Iris pigment epithelial cell (primary cell): ENCODE measurements at regions not wholly inside any gene's neighbourhood (a gene's known extent, or its start where the extent isn't known, plus 50 kb on each side); places are given as distances from the start of the nearest gene placed in this dataset.
A peak's percentile ranks its signal among the peaks of the same experiment; 100 is the strongest.
"Not testable (repeated sequence)": the region's sequence is repeated elsewhere in the genome, so short reads cannot be mapped to it uniquely, and the experiment has no call there.

Experiments
- DNase-seq: peaks from one replicate; pipeline ENCODE4 v3.0.0-alpha.2; 2011; ENCODE audit warnings: low read depth

GRCh38 chr2:190005513-190005912 is 57.0 kb downstream of the MSTN start:
- DNase-seq = no peak

DNA sequence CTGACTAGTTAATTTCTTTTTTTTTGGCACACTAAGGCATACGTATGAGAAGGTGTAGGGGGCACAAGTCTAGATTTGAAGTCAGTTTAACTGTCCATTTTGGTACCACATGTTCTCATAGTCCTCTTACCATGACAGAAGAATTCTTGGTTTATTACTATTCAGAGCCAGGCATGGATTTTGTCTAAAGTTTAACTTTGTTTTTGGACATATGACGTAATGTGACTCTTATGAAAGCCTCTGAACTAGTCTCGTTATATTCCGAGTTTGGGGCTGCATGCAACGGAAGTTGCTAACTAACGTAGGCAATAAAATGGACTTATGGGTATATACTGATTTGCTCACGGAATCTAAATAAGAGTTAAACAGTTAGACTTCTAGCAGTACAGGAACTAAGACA is 62.9 kb downstream of the MSTN start:
- no peak for DNase-seq

GRCh38 chr2:189998665-189999064 is 63.9 kb downstream of the MSTN start:
- not testable (repeated sequence) for DNase-seq

GRCh38 chr2:189997016-189997415 is 65.5 kb downstream of the MSTN start:
- peak; percentile 3 for DNase-seq

- no peak for DNase-seq
Observed at GRCh38 chr2:189995679-189996078, 66.8 kb downstream of the MSTN start.

- peak; percentile 1 for DNase-seq
Observed at GRCh38 chr2:189982780-189983394, 79.6 kb downstream of the MSTN start.

- DNase-seq = no peak
Observed at GRCh38 chr2:189982087-189982486, 80.4 kb downstream of the MSTN start.

DNA sequence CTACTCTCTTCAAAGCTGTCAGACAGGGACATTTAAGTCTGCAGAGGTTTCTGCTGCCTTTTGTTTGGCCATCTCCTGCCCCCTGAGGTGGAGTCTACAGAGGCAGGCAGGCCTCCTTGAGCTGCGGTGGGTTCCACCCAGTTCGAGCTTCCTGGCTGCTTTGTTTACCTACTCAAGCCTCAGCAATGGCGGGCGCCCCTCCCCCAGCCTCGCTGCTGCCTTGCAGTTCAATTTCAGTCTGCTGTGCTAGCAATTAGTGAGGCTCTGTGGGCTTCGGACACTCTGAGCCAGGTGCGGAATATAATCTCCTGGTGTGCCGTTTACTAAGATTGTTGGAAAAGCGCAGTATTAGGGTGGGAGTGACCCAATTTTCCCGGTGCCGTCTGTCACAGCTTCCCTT is 86.0 kb downstream of the MSTN start:
- not testable (repeated sequence) for DNase-seq

DNA sequence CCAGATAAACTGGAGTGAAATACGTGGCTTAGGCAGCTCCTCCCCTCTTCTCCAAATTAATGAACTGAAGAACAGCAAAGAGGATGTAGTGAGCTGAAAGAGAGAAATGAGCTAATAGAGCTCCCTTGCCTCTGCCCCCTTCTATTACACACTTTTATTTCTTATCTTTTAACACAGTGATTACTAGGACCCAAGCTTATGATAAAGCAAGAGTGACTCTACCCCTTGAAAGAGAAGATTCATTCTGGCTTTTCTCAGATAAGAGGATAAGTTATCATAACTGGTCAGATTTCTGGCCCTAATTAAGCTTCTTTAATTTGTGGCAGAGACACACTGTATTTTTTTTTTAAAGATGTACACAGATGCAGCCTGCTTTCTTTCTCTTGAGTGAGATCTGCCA is 102.2 kb downstream of the MSTN start:
- no peak for DNase-seq

- DNase-seq = no peak
Observed at GRCh38 chr2:189959450-189959849, 103.1 kb downstream of the MSTN start.

DNA sequence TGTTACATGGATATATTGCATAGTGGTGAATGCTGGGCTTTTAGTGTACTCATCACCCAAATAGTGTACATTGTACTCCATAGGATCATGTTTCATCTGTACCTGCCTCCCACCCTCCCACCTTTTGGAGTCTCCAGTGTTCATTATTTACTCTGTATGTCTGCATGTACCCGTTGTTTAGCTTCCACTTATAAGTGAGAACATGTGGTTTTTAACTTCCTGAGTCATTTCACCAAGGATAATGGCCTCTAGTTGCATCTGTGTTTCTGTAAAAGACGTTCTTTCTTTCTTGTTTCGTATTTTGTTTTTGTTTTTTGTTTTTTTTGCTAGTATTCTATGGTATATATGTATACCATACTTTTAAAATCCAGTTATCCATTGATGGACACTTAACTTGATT is 107.5 kb downstream of the MSTN start:
- DNase-seq = no peak

- no peak for DNase-seq
Observed at GRCh38 chr2:189952536-189953109, 109.9 kb downstream of the MSTN start.

DNA sequence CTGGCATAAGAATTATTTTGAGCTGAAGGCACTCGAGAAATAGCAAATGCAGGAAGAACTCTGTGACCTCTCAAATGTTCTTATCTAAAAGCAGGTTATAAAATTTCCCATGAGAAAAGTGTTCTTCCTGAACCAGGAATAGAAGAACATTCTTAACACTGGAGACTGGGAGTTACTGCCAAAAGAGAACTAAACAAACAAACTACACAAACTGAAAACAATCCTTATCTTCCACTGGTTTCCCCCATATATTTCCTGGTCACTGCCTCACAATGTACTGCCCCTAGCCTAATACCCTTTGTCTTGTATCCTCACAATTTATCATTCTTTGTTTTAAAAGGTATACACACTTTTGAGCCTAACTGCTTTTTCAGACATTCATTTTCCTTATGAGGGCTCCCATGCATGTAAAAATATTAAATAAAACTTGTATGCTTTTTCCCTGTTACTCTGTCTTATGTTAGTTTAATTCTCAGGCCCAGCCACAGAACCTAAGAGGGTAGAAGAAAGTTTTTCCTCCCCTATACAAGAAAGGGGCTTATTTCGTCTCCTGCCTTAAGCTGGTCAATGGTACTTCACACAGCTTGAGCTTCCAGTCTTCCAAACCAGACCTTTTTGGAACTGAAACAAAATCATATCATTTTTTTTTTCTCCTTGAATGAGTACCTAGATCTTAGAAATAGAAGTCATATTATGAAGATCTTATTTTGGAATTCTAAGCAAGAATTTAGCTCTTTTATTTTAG is 110.6 kb downstream of the MSTN start:
- no peak for DNase-seq

DNA sequence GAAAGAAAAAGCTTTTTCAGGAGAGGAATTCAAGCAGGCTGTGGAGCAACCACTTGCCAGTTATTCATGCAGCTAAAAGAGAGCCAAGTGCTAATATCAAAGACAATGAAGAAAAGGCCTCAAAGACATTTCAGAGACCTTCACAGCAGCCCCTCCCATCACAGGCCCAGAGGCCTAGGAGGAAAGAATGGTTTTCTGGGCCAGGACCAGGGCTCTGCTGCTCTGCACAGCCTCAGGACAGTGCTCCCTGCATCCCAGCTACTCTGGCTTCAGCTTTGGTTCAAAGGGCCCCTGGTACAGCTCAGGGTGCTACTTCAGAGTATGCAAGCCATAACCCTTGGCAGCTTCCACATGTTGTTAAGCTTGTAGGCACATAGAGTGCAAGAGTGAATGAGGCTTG is 119.5 kb downstream of the MSTN start:
- DNase-seq = no peak

GRCh38 chr2:189940913-189941312 is 121.6 kb downstream of the MSTN start:
- no peak for DNase-seq

- no peak for DNase-seq
Observed at GRCh38 chr2:189937691-189938090, 124.8 kb downstream of the MSTN start.

DNA sequence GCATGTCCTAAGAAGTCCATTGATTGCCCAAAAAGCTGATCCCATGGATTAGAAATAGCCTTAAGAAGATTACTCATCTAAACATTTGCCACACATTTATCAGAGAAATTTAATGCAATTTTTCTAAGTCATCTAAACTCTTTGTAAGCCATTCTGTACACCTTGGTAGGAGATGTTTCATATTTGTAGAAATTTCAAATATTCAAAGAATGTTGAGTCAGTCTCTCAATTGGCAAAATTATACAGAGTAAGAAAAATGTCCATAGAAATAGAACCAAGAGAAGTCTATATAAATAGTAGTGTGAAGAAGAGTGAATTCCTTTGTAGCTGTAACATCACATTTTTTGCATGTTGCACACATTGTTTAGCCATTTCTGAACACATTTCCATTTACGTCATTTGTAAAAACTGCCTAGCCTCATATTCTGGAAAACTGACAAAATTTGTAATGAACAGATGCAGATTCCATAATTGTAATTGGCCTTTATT is 128.6 kb downstream of the MSTN start:
- DNase-seq = peak; percentile 91

GRCh38 chr2:189933041-189933440 is 129.5 kb downstream of the MSTN start:
- DNase-seq = no peak

- peak; percentile 13 for DNase-seq
Observed at GRCh38 chr2:189927823-189928222, 134.7 kb downstream of the MSTN start.
